Epidermal melanocyte (primary cell): ENCODE measurements at regions not wholly inside any gene's neighbourhood (a gene's known extent, or its start where the extent isn't known, plus 50 kb on each side); places are given as distances from the start of the nearest gene placed in this dataset.

ENCODE experiments used
- DNase-seq: peaks from one replicate; pipeline ENCODE4 v3.0.0; 2011; ENCODE audit warnings: low spot score; ENCODE audit not compliant: insufficient read length

DNA sequence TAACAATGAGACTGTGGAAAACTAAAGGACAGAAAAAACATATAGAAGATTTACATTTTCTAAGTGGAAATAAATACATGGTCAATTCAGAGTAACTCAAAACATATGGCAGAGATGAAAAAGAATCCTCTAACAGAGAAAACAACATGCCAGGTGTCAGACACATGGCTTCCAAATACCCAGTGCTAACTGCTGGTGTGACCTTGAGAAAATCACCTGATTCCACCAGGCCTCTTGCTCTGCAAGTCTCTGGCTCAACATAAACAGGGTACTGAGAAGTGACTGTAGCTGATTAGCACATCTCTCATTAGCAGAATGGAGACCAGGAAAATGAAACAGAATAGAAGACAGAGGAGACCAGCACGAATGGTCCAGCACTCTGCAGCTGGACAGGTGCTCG is 210.8 kb downstream of the HNMT start:
- no peak for DNase-seq

- DNase-seq: no peak
Measured at GRCh38 chr2:138176862-138177439, 212.7 kb downstream of the HNMT start.

DNA sequence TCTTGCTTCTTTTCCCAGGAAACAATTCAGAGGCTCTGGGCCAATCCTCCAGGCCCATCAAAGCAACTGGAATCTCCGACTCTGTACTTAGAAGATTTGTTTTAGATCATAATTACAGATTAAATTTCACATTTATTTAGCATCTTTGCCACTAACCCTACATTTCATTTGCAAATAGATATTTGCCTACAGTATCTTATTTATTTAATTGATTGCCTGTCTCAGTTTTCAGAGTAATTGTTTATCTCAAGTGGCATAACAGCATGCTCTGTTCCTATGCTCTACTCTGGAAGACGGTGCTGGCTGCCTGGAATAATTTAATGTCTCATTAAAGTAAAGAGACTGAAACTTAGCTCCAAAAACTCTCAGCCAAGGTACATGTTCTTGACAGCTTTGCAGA is 213.4 kb downstream of the HNMT start:
- DNase-seq: no peak

DNA sequence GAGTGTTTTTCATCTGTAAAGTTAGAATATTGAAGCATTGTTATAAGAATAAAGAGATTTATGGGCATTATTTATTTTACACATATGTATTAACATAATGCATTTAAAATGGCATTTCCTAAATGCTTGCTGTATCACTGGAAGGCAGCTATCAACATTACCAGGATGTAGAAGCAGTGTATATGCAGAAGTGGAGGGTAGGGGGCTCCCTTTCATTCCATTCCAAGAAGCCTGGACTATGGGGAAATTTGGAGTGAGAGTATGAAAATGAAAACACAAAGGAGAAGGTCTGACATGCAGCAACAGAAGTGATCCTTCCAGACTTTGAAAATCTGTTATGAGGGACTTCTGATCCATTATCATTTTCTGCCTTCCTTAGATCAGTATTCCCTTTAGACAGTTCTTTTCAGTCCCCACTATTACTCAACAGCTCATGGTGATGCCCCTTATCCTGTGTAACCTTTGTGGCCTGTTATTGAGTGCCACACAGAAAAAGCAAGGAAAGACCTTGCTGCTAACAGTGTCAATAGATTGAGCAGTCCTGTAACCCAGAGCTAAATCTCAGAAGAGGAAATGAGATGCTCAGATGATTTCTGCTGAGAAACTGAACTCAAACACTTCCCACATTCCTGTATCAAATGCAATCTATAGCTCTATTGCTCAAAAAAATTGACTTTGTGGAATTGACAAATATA is 216.6 kb downstream of the HNMT start:
- DNase-seq: no peak

DNA sequence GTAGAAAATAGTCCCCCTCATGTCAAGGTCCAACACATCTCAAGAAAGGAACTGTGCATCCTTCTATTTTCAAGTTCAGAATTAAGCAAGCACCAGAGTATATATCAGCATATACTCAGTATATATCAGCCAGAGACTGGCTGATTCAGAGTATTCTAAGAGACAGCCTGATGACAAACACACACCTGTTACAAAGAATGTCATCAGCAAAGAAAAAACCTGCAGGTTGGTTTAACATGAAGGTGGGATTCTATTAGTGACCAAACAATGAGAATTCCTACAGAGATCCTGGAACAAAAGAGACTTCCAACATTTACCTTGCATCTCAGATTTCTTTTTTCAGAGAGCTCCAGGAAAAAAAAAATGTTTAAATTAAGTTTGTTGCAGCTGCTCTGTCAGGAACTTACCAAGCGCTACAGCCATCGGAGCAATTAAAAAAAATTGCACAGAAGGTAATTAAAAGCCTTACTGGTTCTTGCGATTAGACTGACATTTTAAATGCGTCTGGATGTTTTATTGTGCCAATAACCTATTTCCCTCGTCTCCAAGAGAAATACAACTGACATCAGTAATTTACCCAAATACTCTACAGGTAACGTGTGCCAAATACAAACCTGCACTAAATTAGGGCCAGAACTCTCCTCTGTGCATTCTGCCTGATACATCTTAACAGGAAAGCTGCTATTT is 218.1 kb downstream of the HNMT start:
- DNase-seq: no peak

- peak; percentile 22 for DNase-seq
Measured at GRCh38 chr2:138182937-138183312, 218.7 kb downstream of the HNMT start.

GRCh38 chr2:138183705-138184104 is 219.4 kb downstream of the HNMT start:
- DNase-seq: no peak

DNA sequence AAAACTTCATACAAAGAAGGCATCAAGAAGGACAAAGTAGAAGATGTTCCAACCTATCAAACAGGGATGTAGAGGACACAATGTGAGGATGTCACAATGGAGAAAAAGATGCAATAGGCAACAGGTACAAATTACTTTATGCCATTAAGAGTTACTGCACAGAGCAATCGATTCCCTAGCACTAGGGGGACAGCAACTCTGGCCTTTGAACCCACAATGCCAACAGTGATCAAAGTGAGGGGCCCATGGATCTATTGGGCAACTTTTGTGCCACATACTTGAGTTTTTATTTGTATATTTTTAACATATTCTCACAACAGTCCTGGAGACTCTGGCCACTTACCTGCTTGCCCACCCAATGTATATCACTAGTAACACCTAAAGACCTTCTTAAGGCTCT is 220.2 kb downstream of the HNMT start:
- no peak for DNase-seq

DNA sequence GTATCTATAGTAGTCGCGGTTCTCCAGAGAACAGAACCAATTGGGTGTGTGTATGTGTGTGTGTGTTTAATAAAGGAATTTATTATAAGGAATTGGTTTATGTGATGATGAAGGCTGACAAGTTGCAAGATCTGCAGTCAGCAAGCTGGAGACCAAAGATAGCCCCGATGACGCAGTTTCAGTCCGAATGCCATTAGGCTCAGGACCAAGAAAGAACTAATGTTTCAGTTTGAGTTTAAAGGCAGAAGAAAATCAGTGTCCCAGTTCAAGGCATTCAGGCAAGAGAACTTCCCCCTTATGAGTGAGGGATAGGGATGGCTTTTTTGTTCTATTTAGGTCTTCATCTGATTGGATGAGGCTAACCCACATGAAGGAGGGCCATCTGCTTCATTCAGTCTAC is 221.6 kb downstream of the HNMT start:
- no peak for DNase-seq

GRCh38 chr2:138187221-138187620 is 222.9 kb downstream of the HNMT start:
- DNase-seq: peak; percentile 46

DNA sequence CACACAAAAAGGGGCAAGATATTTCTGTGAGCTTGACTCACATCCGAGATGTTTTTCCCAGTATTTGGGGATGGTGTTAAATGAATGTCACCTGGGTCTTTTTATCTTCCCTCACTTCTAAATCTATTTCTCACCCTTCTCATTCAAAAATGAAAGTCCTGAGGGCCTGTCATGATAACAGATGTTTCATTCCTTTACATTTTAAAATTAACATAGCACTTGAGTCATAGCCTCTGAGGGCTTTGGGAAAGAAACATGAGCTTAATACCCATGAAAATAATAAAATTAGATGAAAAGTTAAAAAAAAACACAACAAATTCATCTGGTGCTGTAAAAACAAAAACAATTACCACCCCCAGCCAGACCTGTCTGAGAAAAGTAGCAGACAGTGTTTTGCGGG is 226.7 kb downstream of the HNMT start:
- no peak for DNase-seq

DNA sequence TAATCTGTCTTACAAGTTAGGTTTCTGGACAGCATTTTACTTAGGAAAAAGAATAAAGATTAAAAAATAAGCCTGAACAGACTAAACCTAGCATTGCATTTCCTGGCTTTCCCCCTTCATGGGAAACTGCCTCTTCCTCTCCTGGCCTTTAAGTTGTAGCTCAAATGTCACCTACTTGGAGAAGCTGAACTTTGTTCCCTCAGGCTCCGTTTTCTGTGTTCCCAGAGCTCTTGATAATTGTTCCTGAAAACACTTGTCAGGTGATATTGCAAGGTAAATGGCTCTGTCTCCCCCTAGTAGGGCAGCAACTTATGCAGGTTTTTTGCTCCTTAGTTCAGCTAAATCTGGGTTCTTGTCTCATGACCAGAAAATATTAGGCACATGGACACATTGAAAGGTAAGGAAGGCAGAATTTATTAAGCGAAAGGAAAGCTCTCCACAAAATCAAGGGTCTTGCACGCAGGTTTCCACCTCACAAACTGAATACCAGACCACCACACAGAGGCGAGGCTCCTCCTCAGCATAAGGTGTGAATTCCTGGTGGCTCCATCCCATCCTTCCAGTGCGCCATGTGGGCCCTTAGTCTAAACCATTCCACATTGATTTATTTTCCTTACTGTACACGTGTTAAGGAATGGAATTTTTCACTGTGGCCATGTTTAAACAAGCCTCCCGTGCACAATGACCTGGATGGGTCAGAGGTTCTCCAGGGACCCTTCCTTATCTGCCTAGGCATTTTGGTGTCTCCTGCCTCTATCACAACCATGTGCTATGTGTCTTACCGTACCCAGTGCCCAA is 229.3 kb downstream of the HNMT start:
- DNase-seq: no peak

- DNase-seq: no peak
Measured at GRCh38 chr2:138201286-138201685, 237.0 kb downstream of the HNMT start.

DNA sequence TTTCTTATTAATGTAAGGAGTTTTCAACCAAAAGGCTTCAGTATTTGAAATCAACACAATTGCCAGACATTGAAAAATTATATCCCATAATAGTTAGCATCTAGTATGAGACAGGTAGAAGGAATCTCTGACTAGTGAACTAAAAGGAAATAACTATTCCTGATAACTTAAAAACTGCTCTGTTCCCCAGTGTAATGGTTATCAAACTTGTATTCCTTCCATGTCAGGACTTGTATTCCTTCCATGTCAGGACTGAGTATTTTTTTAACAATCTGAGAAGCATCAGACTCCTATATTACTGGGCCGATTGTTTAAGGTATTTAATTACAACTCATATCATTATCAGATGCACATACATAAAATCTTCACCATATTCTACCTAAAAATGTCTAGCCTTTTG is 238.5 kb downstream of the HNMT start:
- DNase-seq: no peak

- DNase-seq: no peak
Measured at GRCh38 chr2:138205281-138205680, 241.0 kb downstream of the HNMT start.

- DNase-seq: no peak
Measured at GRCh38 chr2:138207074-138207930, 243.0 kb downstream of the HNMT start.

GRCh38 chr2:138209009-138209408 is 244.7 kb downstream of the HNMT start:
- no peak for DNase-seq

GRCh38 chr2:138210487-138210886 is 246.2 kb downstream of the HNMT start:
- no peak for DNase-seq

DNA sequence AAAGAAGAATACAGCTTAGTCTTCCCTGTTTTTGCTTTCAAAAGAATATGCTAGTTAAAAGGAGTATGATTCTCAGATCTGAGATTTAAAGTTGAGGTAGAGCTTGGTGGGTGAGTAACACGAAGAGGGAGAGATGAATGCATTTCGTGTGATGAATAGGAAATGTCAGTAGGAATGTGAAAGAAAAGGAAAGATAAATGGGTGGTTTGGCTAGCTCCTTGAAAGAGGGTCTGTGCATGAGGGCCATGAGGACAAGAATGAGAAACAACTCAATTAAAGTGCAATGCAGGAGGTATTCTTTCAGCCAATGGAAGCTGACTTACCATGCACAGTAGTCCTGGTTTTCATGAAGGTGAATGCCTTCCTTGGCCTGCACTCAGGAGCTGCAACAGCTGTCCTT is 248.2 kb downstream of the HNMT start:
- DNase-seq: no peak

GRCh38 chr2:138213084-138213483 is 248.8 kb downstream of the HNMT start:
- DNase-seq: no peak

DNA sequence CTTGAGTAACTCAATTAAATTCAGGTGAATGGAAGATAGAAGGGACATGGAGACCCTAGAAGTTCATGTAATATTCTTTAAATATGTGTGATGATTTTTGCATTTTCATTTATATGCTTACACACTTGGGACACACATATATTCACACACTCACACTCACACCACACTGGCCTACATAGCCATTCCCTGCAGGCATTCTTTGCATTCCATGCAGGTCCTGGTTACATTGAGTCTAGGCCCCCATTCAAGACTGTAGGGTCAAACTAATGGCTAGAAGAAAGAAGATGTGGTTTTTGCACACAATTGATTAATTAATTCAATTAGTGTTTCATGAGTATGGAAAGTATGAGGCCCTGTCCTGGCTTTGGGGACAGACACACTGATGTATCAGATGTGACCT is 249.4 kb downstream of the HNMT start:
- DNase-seq: no peak
